ENCODE measurements at regions not wholly inside any gene's neighbourhood (a gene's known extent, or its start where the extent isn't known, plus 50 kb on each side); places are given as distances from the start of the nearest gene placed in this dataset.

DNA sequence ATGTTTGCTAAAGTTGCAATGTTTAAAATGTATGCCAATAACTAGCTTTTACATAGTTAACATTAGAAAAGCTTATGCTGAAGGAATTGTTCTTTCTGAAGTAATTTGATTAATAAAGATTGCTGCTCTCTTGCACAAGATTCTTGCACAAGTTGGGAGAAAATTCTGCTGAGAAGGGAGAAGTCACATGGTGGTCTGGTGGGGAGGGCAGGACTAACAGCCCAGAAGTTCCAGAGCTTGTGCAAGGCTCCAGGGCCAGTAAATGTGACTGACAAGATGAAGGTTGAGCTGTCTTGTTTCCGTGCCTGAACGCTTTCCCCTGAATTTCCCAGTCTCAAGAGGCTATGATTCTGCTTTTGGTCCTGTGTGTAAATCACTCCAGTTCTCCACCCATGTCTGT lies 112.9 kb upstream of the VCX start:
- ChIA-PET POLR2A (no interaction called here), CTCF (ENCODE audit: low intra/inter-chr PET ratio, low total read pairs) (no interaction called here)
- Histone ChIP-seq H3K27ac (ENCODE audit: extremely low read length, insufficient read depth, low read length) (no peak overlapping the region), H3K79me2 (ENCODE audit: insufficient read depth, low read length) (no peaks in the 10 kb centered on the region), H3K9me3 (ENCODE audit: low read length) (no peaks in the 10 kb centered on the region), H2AFZ (ENCODE audit: low read length) (no peak overlapping the region), H3K4me3 (replicated peaks in 1 of 3; ENCODE audit: insufficient read depth in 1 of 3, low read depth in 2 of 3, low read length in 3 of 3) (no peak overlapping the region), H4K20me1 (ENCODE audit: insufficient read depth, low read length) (no peaks in the 10 kb centered on the region), H3K4me2 (ENCODE audit: low read depth, low read length) (no peak overlapping the region), H3K4me1 (ENCODE audit: insufficient read depth, low read length) (no peaks in the 10 kb centered on the region), H3K36me3 (replicated peaks in 1 of 2; ENCODE audit: control insufficient read depth in 1 of 2, insufficient read depth in 2 of 2, low read length in 2 of 2) (no peaks in the 10 kb centered on the region), H3K9ac (ENCODE audit: insufficient read depth, low read depth, low read length) (no peak overlapping the region), H3K27me3 (ENCODE audit: control insufficient read depth in 1 of 2, insufficient read depth in 2 of 2, low read length in 2 of 2) (no peaks in the 10 kb centered on the region)
- no peak for DNase-seq (ENCODE audit: low spot score)
- in situ Hi-C loops (cut with HindIII; ENCODE audit: extremely low pct_ligation_motif_present, low pct_unique_long_range_greater_than_20kb) = no loop called here
- intact Hi-C loops (cut with micrococcal nuclease; ENCODE audit: unreplicated experiment) = no loop called here
- ATAC-seq = no peak
- no peak for FAIRE-seq
- TF ChIP-seq ZFP41 (CRISPR knock-in tag; IDR thresholded peaks at IDR 0.05; ENCODE audit: borderline replicate concordance) (no peak), ZMYM4 (CRISPR knock-in tag; IDR thresholded peaks at IDR 0.05) (no peak)
- TF ChIP-seq, protein P1, sequence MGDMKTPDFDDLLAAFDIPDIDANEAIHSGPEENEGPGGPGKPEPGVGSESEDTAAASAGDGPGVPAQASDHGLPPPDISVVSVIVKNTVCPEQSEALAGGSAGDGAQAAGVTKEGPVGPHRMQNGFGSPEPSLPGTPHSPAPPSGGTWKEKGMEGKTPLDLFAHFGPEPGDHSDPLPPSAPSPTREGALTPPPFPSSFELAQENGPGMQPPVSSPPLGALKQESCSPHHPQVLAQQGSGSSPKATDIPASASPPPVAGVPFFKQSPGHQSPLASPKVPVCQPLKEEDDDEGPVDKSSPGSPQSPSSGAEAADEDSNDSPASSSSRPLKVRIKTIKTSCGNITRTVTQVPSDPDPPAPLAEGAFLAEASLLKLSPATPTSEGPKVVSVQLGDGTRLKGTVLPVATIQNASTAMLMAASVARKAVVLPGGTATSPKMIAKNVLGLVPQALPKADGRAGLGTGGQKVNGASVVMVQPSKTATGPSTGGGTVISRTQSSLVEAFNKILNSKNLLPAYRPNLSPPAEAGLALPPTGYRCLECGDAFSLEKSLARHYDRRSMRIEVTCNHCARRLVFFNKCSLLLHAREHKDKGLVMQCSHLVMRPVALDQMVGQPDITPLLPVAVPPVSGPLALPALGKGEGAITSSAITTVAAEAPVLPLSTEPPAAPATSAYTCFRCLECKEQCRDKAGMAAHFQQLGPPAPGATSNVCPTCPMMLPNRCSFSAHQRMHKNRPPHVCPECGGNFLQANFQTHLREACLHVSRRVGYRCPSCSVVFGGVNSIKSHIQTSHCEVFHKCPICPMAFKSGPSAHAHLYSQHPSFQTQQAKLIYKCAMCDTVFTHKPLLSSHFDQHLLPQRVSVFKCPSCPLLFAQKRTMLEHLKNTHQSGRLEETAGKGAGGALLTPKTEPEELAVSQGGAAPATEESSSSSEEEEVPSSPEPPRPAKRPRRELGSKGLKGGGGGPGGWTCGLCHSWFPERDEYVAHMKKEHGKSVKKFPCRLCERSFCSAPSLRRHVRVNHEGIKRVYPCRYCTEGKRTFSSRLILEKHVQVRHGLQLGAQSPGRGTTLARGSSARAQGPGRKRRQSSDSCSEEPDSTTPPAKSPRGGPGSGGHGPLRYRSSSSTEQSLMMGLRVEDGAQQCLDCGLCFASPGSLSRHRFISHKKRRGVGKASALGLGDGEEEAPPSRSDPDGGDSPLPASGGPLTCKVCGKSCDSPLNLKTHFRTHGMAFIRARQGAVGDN (CRISPR knock-in tag; IDR thresholded peaks at IDR 0.05) = no peak
- TF ChIP-seq, protein P2, sequence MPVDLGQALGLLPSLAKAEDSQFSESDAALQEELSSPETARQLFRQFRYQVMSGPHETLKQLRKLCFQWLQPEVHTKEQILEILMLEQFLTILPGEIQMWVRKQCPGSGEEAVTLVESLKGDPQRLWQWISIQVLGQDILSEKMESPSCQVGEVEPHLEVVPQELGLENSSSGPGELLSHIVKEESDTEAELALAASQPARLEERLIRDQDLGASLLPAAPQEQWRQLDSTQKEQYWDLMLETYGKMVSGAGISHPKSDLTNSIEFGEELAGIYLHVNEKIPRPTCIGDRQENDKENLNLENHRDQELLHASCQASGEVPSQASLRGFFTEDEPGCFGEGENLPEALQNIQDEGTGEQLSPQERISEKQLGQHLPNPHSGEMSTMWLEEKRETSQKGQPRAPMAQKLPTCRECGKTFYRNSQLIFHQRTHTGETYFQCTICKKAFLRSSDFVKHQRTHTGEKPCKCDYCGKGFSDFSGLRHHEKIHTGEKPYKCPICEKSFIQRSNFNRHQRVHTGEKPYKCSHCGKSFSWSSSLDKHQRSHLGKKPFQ (CRISPR knock-in tag; IDR thresholded peaks at IDR 0.05; ENCODE audit: insufficient replicate concordance) = no peak
- no TSS peak for BruUV-seq (replicated peaks)
- no CpG with 5 or more reads among the region's 2 CpGs for WGBS (ENCODE audit: low lambda C conversion rate)

All from HepG2 (cell line).